Tibial nerve (tissue), 4 donors: ENCODE measurements at regions not wholly inside any gene's neighbourhood (a gene's known extent, or its start where the extent isn't known, plus 50 kb on each side); places are given as distances from the start of the nearest gene placed in this dataset.

Source experiments
- DNase-seq, 2 donors: peaks; one replicate each; pipeline ENCODE4 v3.0.0-alpha.2; 2019; ENCODE audit warnings: low spot score in 2 of 2
- H3K27ac ChIP-seq, 4 donors: fragments of 200-600 bp; sonication (generic) in 3 of 4; one replicate each; pipeline ENCODE4 v1.5.1; 2017 to 2019; ENCODE audit warnings: mild to moderate bottlenecking in 1 of 4
- H3K27me3 ChIP-seq, 2 donors: fragments of 200-600 bp; sonication (generic) in 1 of 2; one replicate each; pipeline versions ENCODE4 v1.5.1 to v1.6.0; 2017 to 2019
- H3K36me3 ChIP-seq, 3 donors: fragments of 200-600 bp; sonication (generic); one replicate each; pipeline ENCODE4 v1.5.1; 2018 to 2019
- H3K4me1 ChIP-seq, 4 donors: fragments of 200-600 bp; sonication (generic) in 3 of 4; one replicate each; pipeline ENCODE4 v1.5.1; 2017 to 2019
- H3K4me3 ChIP-seq, 4 donors: fragments of 200-600 bp; sonication (generic) in 3 of 4; one replicate each; pipeline ENCODE4 v1.5.1; 2017 to 2019; ENCODE audit warnings: mild to moderate bottlenecking in 1 of 4, moderate library complexity in 1 of 4
- H3K9me3 ChIP-seq, 4 donors: fragments of 200-600 bp; sonication (generic) in 3 of 4; one replicate each; pipeline ENCODE4 v1.5.1; 2017 to 2019
- EP300 ChIP-seq, 2 donors: sonication (generic); formaldehyde crosslinking; IDR thresholded peaks; one replicate each; pipeline ENCODE4 v1.6.1; 2017; ENCODE audit warnings: antibody characterized with exemption in 2 of 2, mild to moderate bottlenecking in 1 of 2
- POLR2A ChIP-seq, 2 donors: fragments of 450-650 bp; IDR thresholded peaks; one replicate each; pipeline ENCODE4 v1.6.1; 2017; ENCODE audit warnings: antibody characterized with exemption in 2 of 2, mild to moderate bottlenecking in 2 of 2, moderate library complexity in 2 of 2
- WGBS, 2 donors: methylation state at CpG; one replicate each; pipeline ENCODE4 v1.1.5; 2018; 5-methylcytosine and 5-hydroxymethylcytosine counted together
- TF ChIP-seq, protein P1 (sequence below), 5 experiments: fragments of 200-600 bp in 3 of 5; fragments of 450-650 bp in 2 of 5; sonication (generic) in 3 of 5; IDR thresholded peaks; one replicate each; pipeline ENCODE4 v1.5.1; 2016 to 2019; ENCODE audit warnings: antibody characterized with exemption in 5 of 5, mild to moderate bottlenecking in 3 of 5, moderate library complexity in 2 of 5

DNA sequence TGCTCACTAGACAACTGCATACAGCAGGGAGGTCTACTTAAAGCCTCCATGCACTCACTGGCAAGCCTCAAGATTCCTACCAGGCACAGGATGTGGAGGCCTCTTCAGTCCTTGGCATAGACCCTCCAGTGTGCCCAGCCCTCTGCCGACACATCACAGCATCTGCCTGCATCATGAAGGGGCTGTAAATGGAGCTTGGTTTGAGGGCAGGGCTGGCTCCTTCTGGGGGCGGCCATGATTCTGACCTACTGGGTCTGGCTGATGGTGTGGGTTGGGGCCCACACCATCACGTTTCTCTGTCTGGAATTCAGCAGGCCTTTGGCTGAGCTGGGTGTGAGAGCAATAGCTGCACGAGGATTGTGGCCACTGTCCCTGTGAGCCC lies 84.9 kb upstream of the SHB start:
- no peak for TF ChIP-seq EP300 (IDR thresholded peaks at IDR 0.05)
- no peak for TF ChIP-seq POLR2A (IDR thresholded peaks at IDR 0.05)
- no peaks in the 10 kb centered on the region for H3K9me3 ChIP-seq
- no peak overlapping the region for H3K4me3 ChIP-seq
- H3K4me1 ChIP-seq: no peaks in the 10 kb centered on the region
- DNase-seq: no peak
- WGBS, 2 donors: 56 to 86% methylated on average over 4 of the region's 4 CpGs
- H3K27ac ChIP-seq: no peak overlapping the region
- no peaks in the 10 kb centered on the region for H3K36me3 ChIP-seq
- H3K27me3 ChIP-seq: peaks cover 0 to 8% of the 10 kb centered on the region in 2 donors

DNA sequence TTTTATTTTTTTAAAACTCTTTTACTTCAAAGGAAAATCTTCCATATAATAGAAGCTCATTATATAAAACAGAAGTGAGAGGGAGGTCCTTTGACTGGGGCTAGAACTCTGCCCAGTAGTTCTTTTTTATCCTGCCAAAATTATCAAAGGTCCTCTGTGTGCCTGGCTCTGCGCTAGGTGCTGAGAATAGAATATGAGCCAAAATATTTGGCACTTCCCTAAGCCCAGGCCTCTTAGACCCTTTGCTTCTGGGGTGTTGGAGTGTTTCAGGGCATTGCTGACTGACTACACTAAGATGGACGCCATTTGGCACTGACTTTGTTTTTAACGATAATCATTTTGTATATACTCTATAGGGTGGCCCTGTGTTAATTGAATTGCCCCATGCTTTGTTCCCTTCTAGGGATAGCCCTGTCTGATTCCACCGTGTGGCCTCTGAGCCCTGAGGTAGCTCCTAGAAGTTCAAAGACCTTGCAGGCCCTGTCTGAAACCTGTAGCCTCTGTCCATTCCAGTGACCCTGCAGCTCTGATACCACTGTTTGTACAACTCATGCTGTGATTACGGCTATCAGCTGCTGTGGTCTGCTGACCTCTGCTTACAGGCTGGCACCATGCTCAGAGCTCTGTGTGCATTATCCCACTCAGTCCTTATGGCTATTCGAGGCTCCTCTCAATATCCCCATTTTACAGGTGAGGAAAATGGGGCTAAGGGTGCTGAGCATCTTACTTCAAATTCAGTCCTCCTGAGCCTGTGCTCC lies 84.3 kb upstream of the SHB start:
- TF ChIP-seq EP300 (IDR thresholded peaks at IDR 0.05): no peak
- TF ChIP-seq, protein P1, sequence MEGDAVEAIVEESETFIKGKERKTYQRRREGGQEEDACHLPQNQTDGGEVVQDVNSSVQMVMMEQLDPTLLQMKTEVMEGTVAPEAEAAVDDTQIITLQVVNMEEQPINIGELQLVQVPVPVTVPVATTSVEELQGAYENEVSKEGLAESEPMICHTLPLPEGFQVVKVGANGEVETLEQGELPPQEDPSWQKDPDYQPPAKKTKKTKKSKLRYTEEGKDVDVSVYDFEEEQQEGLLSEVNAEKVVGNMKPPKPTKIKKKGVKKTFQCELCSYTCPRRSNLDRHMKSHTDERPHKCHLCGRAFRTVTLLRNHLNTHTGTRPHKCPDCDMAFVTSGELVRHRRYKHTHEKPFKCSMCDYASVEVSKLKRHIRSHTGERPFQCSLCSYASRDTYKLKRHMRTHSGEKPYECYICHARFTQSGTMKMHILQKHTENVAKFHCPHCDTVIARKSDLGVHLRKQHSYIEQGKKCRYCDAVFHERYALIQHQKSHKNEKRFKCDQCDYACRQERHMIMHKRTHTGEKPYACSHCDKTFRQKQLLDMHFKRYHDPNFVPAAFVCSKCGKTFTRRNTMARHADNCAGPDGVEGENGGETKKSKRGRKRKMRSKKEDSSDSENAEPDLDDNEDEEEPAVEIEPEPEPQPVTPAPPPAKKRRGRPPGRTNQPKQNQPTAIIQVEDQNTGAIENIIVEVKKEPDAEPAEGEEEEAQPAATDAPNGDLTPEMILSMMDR (IDR thresholded peaks at IDR 0.05): no peak
- no peak for TF ChIP-seq POLR2A (IDR thresholded peaks at IDR 0.05)
- DNase-seq: no peak
- Histone ChIP-seq H3K9me3 (no peaks in the 10 kb centered on the region), H3K4me3 (no peak overlapping the region), H3K4me1 (no peaks in the 10 kb centered on the region), H3K27me3 (peaks cover 0 to 8% of the 10 kb centered on the region in 2 donors), H3K36me3 (no peaks in the 10 kb centered on the region), H3K27ac (no peak overlapping the region)
- WGBS, 2 donors: 78 to 81% methylated on average over 6 of the region's 6 CpGs

DNA sequence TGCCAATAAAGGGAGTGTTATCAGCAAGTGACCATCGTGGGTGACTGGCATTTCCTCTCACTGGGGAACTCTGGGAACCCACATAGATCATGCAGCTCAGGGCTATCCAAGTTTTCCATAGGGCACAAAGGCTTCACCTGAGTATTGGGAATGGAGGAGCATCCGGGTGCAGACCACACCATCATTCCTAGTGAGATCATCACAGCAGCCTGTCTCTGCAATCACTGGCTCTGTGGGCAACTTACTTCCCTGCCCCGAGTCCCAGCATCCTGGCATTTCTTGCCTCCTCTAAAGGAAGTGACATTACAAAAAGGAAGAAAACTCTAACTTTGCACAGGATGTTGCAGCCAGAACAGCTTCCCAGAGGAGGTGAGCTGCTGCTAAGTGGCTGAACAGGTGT lies 80.6 kb upstream of the SHB start:
- no peak for DNase-seq
- no peaks in the 10 kb centered on the region for H3K4me1 ChIP-seq
- H3K27ac ChIP-seq: no peak overlapping the region
- no peak overlapping the region for H3K4me3 ChIP-seq
- no peak for TF ChIP-seq POLR2A (IDR thresholded peaks at IDR 0.05)
- no peak for TF ChIP-seq EP300 (IDR thresholded peaks at IDR 0.05)
- TF ChIP-seq, protein P1 (IDR thresholded peaks at IDR 0.05): no peak
- WGBS, 2 donors: 56 to 62% methylated on average over 3 of the region's 3 CpGs
- H3K9me3 ChIP-seq: no peaks in the 10 kb centered on the region
- peaks cover 0 to 8% of the 10 kb centered on the region in 2 donors for H3K27me3 ChIP-seq
- H3K36me3 ChIP-seq: no peaks in the 10 kb centered on the region

DNA sequence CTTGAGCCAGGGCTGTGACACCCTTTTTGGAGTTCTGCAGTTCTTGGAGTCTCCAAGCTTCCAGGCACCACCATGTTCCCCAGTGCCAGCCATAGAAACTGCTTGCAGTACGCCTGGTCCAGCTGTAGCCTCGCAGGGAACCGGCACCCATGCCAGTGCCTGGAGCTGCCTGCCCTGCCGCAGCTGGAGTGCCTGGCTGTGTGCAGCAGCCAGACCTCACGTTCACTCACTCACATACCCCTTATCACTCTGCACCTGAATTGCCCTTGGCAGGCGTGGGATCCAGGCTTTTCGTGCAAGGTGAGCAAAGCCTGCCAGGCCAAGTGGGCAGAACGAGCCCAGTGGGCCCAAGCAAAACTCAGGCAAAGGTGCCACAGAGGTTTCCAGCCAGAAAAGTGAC lies 77.8 kb upstream of the SHB start:
- WGBS, 2 donors: 92 to 94% methylated on average over 8 of the region's 8 CpGs
- no peaks in the 10 kb centered on the region for H3K36me3 ChIP-seq
- H3K9me3 ChIP-seq: no peaks in the 10 kb centered on the region
- TF ChIP-seq POLR2A (IDR thresholded peaks at IDR 0.05): no peak
- TF ChIP-seq, protein P1 (IDR thresholded peaks at IDR 0.05): no peak
- TF ChIP-seq EP300 (IDR thresholded peaks at IDR 0.05): no peak
- peaks cover 0 to 8% of the 10 kb centered on the region in 2 donors for H3K27me3 ChIP-seq
- DNase-seq: no peak
- no peak overlapping the region for H3K27ac ChIP-seq
- H3K4me1 ChIP-seq: peaks cover 0 to 5% (median 0%) of the 10 kb centered on the region in 4 donors
- no peak overlapping the region for H3K4me3 ChIP-seq

DNA sequence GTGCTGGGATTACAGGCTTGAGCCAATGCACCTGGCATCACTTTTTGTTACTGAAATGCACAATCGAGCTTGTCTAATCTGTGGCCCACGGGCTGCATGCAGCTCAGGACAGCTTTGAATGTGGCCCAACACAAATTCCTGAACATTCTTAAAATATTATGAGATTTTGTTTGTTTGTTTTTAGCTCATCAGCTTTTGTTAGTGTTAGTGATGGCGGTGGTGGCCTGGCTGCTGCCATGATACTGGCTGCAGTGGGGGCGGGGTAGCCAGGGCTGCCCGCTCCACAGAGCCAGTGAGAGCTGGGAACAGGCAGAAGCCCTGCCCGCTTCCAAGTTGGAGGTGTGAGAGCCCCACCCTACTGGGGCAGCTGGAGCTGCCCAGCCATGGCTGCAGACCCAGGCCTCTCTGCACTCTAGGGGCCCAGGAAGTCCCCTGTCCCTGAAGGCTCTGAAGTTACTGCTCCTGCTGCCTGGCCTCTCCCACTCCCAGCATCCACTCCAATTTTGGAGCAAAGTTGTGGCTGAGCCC lies 76.6 kb upstream of the SHB start:
- no peak for DNase-seq
- WGBS, 2 donors: 72 to 81% methylated on average over 6 of the region's 6 CpGs
- H3K27me3 ChIP-seq: peaks cover 0 to 10% of the 10 kb centered on the region in 2 donors

More for the DNA sequence above, 76.6 kb upstream of the SHB start:
- H3K9me3 ChIP-seq: no peaks in the 10 kb centered on the region
- TF ChIP-seq, protein P1 (IDR thresholded peaks at IDR 0.05): no peak
- TF ChIP-seq POLR2A (IDR thresholded peaks at IDR 0.05) (no peak), EP300 (IDR thresholded peaks at IDR 0.05) (no peak)
- no peaks in the 10 kb centered on the region for H3K36me3 ChIP-seq
- H3K4me1 ChIP-seq: peaks cover 0 to 11% (median 0%) of the 10 kb centered on the region in 4 donors
- no peak overlapping the region for H3K27ac ChIP-seq
- H3K4me3 ChIP-seq: no peak overlapping the region
